GM18868 (cell line): ENCODE measurements at regions not wholly inside any gene's neighbourhood (a gene's known extent, or its start where the extent isn't known, plus 50 kb on each side); places are given as distances from the start of the nearest gene placed in this dataset.

Experiments used
- ATAC-seq: cut with Tn5 transposase; IDR thresholded peaks from one replicate; pipeline ENCODE4 v1.9.1; 2021; ENCODE audit warnings: mild to moderate bottlenecking, moderate library complexity; ENCODE audit not compliant: unreplicated experiment

DNA sequence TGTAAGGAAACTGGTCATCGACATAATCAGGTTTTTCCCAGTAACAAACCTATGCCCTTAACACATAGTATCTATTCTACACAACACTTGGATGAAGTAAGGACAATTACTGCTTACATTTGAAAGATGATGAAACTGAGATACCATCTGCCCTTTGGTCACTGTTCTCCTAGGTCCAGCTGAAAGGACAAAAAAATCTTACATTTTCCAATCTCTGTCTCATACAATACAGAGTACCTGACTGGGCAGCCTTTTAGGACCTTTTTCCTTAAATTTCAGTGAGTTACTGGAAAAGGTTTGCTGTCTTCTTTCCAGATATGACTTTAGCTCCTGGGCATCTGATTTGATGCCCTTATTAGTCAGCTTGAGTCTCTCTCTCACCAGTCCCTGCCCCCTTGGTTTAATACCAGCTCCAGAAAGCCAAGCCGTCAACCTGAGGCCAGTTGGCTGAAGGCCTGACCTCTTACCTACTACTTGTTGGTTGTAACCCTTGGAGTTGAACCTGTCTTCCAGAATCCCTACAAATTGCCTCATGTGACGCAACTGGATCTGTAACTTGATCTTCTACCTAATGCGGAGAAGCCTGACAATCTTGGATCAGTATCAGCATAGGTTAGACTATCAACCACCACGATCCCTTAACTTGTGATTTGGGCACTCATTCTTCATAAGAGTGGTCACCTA is 355.3 kb upstream of the ZNF385D start:
- no peak for ATAC-seq

DNA sequence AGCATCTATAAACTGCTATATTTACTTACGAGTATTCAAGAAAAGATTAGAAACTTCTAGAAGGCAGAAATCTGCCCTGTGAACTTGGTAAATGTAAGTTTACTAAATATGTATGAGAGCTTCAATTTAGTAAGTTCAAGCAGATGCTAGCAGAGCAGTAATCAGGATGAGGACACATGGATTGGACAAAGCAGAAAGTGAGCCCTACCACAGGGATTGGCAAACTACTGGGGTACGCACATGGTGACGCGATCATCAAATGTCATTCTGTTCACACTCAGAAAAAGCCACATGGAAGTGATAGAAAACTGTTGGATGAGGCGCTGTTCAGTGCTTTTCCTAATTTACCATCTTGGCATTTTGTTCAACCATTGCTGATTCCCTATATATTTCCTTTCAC is 360.2 kb upstream of the ZNF385D start:
- ATAC-seq: no peak

DNA sequence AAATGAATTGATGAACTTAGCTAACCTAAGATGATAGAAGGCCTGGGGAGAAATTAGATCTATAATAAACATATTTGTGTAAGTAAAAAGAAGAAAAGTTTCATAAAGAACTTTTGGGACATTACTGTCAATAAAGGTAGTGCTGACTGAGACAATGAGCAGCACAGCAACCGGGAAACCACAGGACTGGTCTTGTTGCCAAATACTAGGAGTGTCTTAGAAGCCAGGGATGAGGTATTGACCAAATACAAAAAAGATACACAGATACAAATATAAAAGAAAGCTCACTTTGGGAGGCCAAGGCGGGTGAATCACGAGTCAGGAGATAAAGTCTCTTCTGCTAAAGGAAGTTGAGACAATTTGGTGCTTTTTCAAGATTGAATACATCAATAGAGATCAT is 362.4 kb upstream of the ZNF385D start:
- no peak for ATAC-seq

DNA sequence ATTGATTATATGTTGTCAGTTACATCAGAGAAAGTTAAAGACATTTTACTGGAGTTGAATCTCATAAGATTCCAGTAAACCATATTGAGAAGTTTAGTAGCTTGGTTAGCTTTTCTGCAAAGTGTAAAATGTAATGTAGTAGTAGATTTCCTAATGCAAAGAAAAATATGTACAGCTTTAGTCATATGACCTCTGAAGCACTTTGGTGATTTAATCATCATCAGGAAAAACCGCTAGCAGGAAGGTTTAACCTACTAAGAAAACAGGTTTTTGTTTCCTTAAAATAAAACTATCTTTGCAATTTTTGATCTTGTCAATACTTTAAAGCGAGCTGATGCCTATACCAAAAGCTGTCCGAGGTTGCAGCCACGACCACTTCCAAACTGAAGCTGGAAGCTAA is 364.6 kb upstream of the ZNF385D start:
- ATAC-seq: no peak

DNA sequence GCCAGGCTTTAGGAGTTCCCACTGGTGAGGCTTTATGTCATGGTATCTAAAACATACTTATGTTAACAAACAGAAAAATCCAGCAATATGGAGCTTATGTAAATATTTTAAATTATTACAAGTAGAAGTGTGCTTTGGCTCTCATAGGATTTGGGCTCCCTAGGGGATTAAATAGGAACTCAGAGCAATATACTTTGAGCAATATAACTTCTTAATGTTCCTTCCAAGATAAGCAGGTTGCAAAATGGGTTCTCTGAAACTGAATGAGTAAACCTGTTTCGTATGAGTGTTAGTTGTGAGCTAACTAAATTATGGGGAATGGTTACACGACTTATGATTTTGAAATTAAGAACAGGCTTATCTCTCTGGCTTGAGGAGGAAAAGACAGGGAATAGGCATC is 366.1 kb upstream of the ZNF385D start:
- ATAC-seq: no peak

DNA sequence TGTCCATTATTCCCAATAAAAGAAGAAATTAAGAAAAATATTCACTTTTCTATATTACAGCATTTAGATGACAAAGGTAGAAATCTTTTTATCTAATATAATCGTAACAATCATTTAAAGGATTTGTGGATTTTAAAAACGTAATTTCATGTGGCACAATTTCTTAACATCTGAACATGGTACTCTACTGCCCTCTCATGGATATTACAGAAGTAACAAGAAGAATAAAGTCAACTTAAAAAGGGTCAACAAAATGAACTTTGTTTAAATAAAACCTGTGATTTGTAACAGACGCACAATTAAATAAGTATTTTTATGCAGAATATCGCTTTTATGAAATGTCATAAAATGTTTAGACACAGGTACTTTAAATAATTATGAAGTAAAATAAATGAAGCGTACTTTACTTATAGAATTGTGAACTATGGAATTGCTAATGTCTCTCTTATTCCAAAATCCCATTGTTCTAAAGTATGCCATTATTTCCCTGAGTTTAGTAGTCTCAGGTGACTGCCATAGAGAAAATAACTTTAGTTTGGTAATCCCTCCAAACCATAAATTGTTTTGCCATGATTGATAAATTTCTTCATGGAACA is 366.8 kb upstream of the ZNF385D start:
- no peak for ATAC-seq

DNA sequence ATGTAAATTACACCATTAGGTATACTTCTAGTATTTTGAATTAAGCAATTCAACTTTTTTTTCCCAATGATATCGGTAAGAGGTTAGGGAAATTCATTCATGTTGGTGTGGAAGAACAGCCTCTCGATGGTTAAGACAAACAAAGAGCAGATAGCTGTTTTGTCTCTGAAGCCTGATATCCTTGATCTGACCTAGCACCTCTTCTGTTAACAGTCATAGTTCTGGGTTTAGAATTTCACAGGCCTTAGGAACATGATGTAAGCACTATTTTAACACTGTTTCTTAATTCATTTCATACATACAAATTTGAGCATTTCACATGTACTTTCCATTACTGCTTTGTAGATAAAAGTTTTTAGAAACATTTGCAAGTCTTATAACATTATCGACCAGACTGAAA is 367.5 kb upstream of the ZNF385D start:
- no peak for ATAC-seq

DNA sequence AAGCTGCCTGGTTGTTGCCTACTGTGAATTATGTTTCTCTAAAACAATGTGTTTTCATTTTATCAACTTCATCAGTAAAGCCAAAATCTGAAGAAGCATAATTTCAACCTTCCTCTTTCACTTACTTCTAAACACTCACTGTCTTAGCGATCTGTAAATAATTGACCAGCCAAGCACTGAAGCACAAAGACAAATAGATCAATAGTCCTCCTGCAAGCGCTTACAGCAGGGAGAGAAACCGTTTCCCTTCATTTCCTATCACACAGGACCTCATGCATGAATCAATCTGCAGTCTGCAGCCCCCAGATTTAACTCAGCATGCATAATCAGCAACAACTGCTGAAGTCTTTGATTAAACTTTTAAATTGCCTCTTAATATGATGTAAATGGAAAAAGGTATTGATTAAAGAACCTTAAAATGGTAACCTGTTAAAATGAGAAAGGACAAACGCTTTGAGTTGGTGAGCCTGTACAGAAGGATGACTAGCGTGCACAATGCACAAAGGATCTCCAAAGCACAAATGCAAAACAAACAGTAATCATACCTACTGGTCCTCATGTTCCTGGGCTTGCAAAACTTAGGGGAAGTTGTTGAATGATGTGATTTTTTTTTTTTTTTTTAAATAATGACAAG is 370.2 kb upstream of the ZNF385D start:
- ATAC-seq: no peak

DNA sequence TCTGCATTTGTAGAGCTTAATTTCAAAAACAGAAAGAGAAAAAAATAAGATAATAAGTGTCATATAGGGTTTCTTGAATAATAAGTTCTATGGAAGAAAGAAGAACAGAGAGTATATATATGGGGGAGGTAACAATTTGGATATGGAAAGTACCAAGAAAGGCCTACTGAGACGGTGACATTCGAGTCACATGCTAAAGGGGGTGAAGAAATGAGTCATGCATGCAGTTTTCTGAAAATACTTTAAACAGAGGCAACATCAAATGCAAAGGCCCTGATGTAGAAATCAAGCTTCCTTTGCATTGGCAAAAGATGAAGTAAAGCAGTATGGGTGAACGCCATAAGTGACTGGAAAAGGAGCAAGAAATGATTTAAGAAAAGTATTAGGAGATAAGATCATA is 371.6 kb upstream of the ZNF385D start:
- ATAC-seq: peak; percentile 93

DNA sequence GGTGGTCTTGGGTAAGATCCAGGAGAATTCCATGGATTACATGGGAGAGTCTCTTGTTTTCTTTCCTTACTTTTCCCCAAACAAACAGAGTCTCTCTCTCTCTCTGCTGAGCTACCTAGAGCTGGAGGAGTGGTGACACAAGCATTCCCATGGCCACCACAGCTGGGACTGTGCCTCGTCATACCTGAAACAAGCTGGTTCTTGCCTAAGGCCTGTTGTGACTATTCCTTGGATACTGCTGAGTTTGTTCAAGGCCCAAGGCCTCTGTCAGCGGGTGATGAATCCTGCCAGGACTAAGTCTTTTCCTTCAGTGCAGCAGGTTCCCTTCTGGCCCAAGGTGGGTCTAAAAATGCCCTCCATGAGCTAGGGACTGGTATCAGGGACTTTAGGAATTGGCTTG is 378.1 kb upstream of the ZNF385D start:
- ATAC-seq: no peak

DNA sequence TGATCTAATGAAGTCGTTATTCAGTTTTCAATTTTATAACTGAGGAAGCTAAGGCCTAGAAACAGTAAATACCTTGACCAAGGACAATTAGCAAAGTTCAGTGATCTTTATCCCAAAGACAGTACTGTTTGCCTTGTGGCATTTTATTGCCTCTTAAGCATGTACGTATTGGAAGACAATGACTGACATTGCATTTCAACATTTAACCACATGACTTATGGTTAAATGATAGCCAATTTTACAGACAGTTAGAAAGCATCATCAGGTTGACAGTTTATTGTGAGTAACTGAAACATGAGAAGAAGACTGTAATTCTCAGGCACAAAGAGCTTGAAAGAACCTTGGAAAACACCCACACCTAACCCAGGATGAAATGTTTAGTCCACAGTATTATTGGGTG is 390.8 kb upstream of the ZNF385D start:
- ATAC-seq: no peak

DNA sequence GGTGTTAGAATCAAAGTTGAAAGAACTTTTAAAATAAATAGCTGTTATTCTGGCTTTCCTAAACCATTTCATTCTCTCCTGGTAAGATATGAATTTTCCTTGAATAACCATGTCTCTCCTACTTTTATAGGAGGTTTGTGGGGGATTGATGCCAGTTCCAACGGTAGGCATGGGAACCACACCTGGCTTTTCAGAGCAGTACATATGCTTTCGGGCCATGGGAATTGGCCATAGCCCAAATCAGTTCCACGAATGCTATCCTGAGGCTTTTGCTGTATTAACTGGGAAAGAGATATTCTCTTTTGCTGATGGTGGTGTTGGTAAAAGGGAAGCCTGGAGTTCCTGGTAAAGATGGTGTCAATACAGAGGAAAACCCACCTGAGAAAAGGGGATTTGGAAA is 396.2 kb upstream of the ZNF385D start:
- ATAC-seq: no peak

DNA sequence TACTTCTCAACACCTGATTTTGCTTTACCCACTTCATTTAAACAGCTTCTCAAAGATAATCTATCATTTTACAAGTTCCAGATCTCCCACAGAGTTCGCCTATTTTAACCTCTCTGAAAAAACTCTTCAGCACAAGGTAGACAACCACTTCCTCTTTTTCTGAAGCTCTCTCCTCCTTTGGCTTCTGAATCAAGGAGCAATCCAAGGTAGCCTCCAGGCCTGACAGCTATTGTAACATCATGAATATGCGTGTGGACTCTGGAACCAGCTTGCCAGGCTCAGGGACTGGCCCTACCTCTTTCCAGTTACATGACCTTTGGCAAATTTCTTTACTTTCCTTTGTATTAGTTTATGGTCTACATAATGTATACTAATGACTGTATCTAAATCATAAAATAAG is 405.9 kb upstream of the ZNF385D start:
- peak; percentile 68 for ATAC-seq

DNA sequence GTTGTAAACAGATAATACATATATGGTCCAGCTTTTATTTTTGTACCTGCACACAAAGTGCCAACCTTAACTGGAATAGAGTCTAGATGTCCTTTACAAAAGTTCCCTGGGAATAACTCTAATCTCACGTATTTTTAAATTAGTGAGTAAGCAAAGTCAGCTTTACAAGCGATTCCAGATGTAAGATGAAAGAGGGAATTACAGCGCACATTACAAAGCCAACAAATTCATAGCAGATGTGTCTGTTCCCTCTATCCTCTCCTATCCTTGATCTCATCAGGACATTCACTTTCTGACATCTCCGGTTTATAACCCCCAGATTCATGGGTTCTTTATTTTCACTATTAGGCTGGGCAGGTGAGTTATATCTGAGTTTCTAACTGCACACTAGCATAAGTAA is 406.8 kb upstream of the ZNF385D start:
- ATAC-seq: no peak

DNA sequence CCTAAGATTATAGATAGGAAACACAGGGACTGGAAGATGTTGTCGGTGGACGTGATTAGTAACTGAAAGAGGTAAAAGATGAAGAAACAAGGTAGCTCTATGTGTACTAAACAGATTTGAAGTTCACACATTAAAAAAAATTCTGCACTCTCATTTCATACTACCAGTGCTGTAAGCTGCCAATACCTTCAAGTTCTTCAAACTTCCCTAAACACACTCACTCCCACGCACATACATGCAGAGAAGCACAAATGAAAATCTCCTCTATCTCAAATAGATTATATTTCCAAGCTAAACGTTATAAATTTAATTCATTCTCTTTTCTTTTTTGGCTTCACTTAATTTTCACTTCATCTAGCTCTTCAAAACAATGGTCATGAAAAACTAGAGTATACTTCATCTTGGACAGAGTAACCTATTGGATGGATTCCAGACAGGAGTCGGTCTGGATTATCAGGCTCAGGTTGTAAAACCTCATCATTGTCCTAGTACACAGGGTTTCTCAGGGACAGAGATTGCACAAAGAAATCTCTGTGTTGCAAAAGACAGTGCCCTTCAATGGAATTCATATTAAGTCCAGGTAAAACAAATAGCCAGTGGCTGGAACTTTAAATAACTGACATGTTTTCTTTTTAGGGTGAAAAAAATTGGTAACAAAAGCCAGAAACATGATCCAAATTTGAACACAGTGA is 408.1 kb upstream of the ZNF385D start:
- no peak for ATAC-seq

DNA sequence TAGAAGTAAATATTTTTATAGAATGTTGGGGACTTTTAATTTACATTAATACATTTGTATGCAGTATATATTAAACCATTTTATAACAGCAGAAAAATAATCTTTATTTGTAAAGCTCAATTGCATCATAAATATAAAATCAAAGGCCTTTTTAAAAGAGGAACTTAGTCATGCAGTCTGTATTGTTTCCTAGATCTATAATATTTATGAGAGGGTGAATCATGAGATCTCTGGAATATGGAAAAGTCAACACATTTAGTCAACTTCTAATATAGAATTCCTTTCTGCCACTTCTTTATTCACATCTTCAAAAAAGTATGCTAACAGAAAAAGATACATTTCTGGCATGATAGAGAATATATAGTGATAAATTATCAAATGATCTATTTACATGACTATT is 410.3 kb upstream of the ZNF385D start:
- ATAC-seq: no peak

DNA sequence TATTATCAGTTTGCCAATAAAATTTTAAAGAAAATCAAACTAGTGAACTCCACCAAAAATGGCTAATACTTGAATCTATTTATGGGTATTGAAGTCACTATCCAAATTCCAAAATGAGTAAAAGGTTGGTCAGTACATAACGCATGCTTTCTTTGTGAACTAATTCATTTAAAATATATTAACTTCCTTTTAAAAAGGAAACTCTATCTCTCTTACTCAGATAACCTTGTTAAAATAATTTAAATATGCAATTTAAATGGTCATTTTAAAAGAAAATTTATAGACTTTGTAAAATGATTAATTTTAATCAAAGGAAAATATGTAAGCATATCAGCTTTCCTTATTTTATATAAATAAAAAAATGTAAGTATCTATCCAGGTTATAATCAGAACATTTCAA is 419.4 kb upstream of the ZNF385D start:
- no peak for ATAC-seq

DNA sequence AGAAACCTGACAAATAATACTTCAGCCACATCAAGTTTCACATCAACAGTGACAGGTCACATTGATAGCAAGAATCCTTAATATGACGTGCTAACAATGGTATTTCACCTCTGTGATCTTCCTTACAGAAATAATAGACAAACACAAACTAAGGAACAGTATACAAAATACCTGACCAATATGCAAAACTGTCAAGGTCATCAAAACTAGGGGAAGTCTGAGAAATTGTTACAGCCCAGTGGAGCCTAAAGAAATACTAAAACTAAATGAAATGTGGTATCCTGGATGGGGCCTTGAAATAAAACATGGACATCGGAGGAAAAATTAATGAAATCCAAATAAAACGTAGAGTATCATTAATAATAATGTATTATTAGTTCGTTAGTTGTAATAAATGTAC is 422.0 kb upstream of the ZNF385D start:
- no peak for ATAC-seq

DNA sequence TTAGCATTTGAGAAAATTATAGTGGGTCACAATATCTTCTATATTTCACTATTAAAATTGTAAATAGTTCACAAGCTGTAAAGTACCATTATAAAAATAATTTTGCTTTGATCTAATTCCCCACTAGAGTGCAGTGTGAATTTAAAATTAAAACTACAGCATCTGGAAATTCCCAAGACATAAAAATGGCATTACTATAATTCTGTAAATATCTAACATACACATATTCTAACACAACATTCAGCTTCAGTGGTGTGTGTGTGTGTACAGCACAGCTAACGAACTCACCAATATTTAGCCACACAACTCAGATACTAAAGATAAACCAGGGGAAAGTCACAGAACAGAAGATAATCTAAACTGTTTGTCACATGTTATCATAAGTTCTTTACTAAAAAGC is 424.9 kb upstream of the ZNF385D start:
- ATAC-seq: peak; percentile 31

DNA sequence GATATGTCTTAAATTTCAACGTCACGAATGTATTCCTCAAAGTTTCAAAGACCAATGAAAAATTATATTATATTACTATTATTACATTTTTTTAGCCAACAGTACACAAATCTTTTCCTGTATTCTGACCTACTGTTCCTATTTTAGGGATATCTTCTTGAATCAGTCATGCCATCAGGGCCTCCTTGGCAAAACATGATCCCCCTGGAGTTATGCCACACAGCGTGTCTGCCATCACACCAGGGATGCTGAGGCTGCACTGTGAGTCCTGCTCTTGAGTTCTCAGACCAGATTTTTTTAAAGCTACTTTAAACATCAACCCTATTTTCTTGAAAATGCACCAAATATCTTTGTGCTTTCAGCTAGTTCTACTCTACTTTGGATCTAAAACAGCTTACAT is 425.9 kb upstream of the ZNF385D start:
- ATAC-seq: no peak

DNA sequence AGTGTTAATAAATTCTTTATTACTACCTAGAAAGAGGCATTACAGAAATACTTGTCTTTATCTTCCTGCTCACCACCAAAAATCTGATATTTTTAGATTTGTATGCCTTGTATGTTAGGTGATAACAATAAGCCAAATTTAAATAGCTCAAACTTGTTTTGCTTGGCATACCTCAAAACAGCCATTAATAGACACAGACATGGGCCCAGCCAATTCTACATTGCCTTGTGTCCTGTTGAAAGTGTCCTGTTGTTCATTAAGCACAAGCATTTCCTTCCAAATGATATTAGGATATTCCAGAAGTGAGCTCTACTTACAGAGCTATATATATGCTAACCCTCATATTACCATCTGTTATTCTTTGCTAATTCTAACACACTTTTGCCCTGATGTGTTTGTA is 438.6 kb upstream of the ZNF385D start:
- no peak for ATAC-seq

DNA sequence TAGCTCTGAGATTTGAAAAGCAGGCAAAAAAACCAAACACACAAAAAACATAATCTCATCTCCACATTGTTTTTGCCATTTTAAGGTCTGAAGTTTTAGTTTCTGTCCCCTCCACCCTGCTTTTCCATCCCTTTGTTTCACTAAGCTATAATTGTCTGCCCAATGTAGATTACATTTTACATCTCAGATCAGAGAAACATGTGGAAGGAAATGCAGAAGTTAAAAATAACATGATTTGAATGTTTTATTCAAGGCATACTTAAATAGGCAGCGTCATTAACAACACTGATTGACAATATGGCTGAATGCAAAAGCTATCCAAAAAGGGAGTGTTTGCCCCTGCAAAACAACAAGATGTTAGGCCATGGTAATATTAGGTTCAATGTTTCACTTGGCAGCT is 448.1 kb upstream of the ZNF385D start:
- no peak for ATAC-seq
